WTC11 (cell line): ENCODE measurements at regions not wholly inside any gene's neighbourhood (a gene's known extent, or its start where the extent isn't known, plus 50 kb on each side); places are given as distances from the start of the nearest gene placed in this dataset.

Experiments used
- ATAC-seq: fragments of 200-7000 bp; cut with Tn5 transposase; 2 replicates; pipeline ENCODE4 v1.10.0; 2021; ENCODE audit warnings: mild to moderate bottlenecking, moderate library complexity
- CTCF ChIA-PET: fragments of 300-600 bp; sonication (Branson Sonifier 250); formaldehyde crosslinking; loops from one replicate; lab custom pipeline; 2021; ENCODE audit warnings: antibody characterized with exemption; lab: Charles Lee
- POLR2A ChIA-PET: fragments of 350-600 bp; sonication (Branson Sonifier 250); formaldehyde crosslinking; loops from one replicate; lab custom pipeline; 2021; ENCODE audit warnings: antibody characterized with exemption; lab: Charles Lee
- DNase-seq: peaks from one replicate; pipeline ENCODE4 v3.0.0; 2021; ENCODE audit warnings: low spot score
- H3K27ac Mint-ChIP-seq: 2 replicates; pipeline ENCODE4 v1.8.0; 2021; ENCODE audit warnings: mixed read lengths
- H3K27me3 Mint-ChIP-seq: 2 replicates; pipeline ENCODE4 v1.8.0; 2021; ENCODE audit warnings: low read depth, mild to moderate bottlenecking, moderate library complexity, mixed read lengths
- H3K36me3 Mint-ChIP-seq: 2 replicates; pipeline ENCODE4 v1.8.0; 2021; ENCODE audit warnings: mixed read lengths
- H3K4me1 Mint-ChIP-seq: 2 replicates; pipeline ENCODE4 v1.8.0; 2022; ENCODE audit warnings: mixed read lengths
- H3K4me3 Mint-ChIP-seq: 2 replicates; pipeline ENCODE4 v1.8.0; 2021; ENCODE audit warnings: mild to moderate bottlenecking, moderate library complexity, mixed read lengths
- H3K9me3 Mint-ChIP-seq: 2 replicates; pipeline ENCODE4 v1.8.0; 2021; ENCODE audit warnings: mixed read lengths
- ELF4 ChIP-seq: sonication (generic); formaldehyde crosslinking; IDR thresholded peaks from 2 replicates; pipeline ENCODE4 v1.8.1; 2022; ENCODE audit warnings: low read depth, mild to moderate bottlenecking, moderate library complexity, missing genetic modification reagents
- EMX1 ChIP-seq: fragments of 250-450 bp; sonication (Bioruptor Pico); IDR thresholded peaks from 2 replicates; pipeline ENCODE4 v1.8.0; 2021; ENCODE audit warnings: mild to moderate bottlenecking
- ESRRA ChIP-seq: sonication (generic); formaldehyde crosslinking; IDR thresholded peaks from 2 replicates; pipeline ENCODE4 v1.8.1; 2022; ENCODE audit warnings: mild to moderate bottlenecking, missing genetic modification reagents, borderline replicate concordance
- GTF2I ChIP-seq: fragments of 250-450 bp; sonication (Bioruptor Pico); conservative IDR thresholded peaks from 2 replicates; pipeline ENCODE4 v1.4.0; 2021; ENCODE audit warnings: mild to moderate bottlenecking
- NR2C2 ChIP-seq: sonication (generic); formaldehyde crosslinking; IDR thresholded peaks from 2 replicates; pipeline ENCODE4 v1.8.0; 2022; ENCODE audit warnings: mild to moderate bottlenecking, missing genetic modification reagents
- NR3C1 ChIP-seq: sonication (generic); formaldehyde crosslinking; conservative IDR thresholded peaks from 2 replicates; pipeline ENCODE4 v1.8.1; 2023; ENCODE audit warnings: low read depth, mild to moderate bottlenecking, missing genetic modification reagents
- ZBTB21 ChIP-seq: sonication (generic); formaldehyde crosslinking; IDR thresholded peaks from 2 replicates; pipeline ENCODE4 v1.8.1; 2023; ENCODE audit warnings: mild to moderate bottlenecking, missing genetic modification reagents, borderline replicate concordance
- ZNF121 ChIP-seq: sonication (generic); formaldehyde crosslinking; IDR thresholded peaks from 2 replicates; pipeline ENCODE4 v1.8.0; 2023; ENCODE audit warnings: missing genetic modification reagents
- TF ChIP-seq, protein P1 (sequence below): sonication (generic); formaldehyde crosslinking; IDR thresholded peaks from 2 replicates; pipeline ENCODE4 v1.8.0; 2023; ENCODE audit warnings: missing genetic modification reagents
- TF ChIP-seq, protein P2 (sequence below): sonication (generic); formaldehyde crosslinking; conservative IDR thresholded peaks from 2 replicates; pipeline ENCODE4 v1.8.1; 2023; ENCODE audit warnings: mild to moderate bottlenecking, low read depth, missing genetic modification reagents, moderate library complexity
- TF ChIP-seq, protein P3 (sequence below): sonication (generic); formaldehyde crosslinking; IDR thresholded peaks from 2 replicates; pipeline ENCODE4 v1.8.0; 2022; ENCODE audit warnings: missing genetic modification reagents
- TF ChIP-seq, protein P4 (sequence below): fragments of 250-450 bp; sonication (Bioruptor Pico); IDR thresholded peaks from 2 replicates; pipeline ENCODE4 v1.9.0; 2021; ENCODE audit warnings: mild to moderate bottlenecking
- TF ChIP-seq, protein P5 (sequence below): sonication (generic); formaldehyde crosslinking; IDR thresholded peaks from 2 replicates; pipeline ENCODE4 v1.8.1; 2023; ENCODE audit warnings: mild to moderate bottlenecking, missing genetic modification reagents, borderline replicate concordance
- TF ChIP-seq, protein P6 (sequence below): sonication (generic); formaldehyde crosslinking; IDR thresholded peaks from 2 replicates; pipeline ENCODE4 v1.8.0; 2022; ENCODE audit warnings: mild to moderate bottlenecking, missing genetic modification reagents

DNA sequence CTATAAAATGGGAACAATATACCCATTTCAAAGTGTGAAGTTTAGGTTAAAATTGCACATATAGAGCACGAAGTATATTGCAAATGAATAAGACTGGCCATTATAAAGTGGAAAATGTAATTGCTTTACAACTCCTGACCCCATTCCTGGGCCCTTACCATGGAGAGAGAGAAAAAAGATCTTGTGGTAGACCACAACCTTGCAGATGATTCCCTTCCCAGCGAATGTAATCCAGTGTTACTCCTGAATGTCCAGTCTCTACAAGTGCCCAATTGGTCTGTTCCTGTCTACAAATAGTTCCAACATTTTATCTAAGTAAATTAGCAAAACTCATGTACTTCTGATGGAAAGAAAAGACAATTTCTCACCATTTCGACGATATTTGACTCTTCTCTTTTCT lies 184.1 kb upstream of the LNX1 start:
- Mint-ChIP-seq H3K4me3 (no peak overlapping the region), H3K27ac (no peak overlapping the region), H3K4me1 (no peaks in the 10 kb centered on the region), H3K36me3 (no peaks in the 10 kb centered on the region), H3K27me3 (no peaks in the 10 kb centered on the region), H3K9me3 (no peaks in the 10 kb centered on the region)
- no peak for ATAC-seq
- CTCF ChIA-PET = no interaction called here
- no peak for DNase-seq
- POLR2A ChIA-PET = no interaction called here
- TF ChIP-seq GTF2I (CRISPR knock-in tag) (no peak), ESRRA (CRISPR knock-in tag) (no peak), NR2C2 (no peak), ZNF121 (CRISPR knock-in tag) (no peak), EMX1 (CRISPR knock-in tag) (no peak)
- TF ChIP-seq, protein P1, sequence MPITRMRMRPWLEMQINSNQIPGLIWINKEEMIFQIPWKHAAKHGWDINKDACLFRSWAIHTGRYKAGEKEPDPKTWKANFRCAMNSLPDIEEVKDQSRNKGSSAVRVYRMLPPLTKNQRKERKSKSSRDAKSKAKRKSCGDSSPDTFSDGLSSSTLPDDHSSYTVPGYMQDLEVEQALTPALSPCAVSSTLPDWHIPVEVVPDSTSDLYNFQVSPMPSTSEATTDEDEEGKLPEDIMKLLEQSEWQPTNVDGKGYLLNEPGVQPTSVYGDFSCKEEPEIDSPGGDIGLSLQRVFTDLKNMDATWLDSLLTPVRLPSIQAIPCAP = no peak
- TF ChIP-seq, protein P2, sequence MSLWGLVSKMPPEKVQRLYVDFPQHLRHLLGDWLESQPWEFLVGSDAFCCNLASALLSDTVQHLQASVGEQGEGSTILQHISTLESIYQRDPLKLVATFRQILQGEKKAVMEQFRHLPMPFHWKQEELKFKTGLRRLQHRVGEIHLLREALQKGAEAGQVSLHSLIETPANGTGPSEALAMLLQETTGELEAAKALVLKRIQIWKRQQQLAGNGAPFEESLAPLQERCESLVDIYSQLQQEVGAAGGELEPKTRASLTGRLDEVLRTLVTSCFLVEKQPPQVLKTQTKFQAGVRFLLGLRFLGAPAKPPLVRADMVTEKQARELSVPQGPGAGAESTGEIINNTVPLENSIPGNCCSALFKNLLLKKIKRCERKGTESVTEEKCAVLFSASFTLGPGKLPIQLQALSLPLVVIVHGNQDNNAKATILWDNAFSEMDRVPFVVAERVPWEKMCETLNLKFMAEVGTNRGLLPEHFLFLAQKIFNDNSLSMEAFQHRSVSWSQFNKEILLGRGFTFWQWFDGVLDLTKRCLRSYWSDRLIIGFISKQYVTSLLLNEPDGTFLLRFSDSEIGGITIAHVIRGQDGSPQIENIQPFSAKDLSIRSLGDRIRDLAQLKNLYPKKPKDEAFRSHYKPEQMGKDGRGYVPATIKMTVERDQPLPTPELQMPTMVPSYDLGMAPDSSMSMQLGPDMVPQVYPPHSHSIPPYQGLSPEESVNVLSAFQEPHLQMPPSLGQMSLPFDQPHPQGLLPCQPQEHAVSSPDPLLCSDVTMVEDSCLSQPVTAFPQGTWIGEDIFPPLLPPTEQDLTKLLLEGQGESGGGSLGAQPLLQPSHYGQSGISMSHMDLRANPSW (CRISPR knock-in tag) = no peak
- TF ChIP-seq, protein P3, sequence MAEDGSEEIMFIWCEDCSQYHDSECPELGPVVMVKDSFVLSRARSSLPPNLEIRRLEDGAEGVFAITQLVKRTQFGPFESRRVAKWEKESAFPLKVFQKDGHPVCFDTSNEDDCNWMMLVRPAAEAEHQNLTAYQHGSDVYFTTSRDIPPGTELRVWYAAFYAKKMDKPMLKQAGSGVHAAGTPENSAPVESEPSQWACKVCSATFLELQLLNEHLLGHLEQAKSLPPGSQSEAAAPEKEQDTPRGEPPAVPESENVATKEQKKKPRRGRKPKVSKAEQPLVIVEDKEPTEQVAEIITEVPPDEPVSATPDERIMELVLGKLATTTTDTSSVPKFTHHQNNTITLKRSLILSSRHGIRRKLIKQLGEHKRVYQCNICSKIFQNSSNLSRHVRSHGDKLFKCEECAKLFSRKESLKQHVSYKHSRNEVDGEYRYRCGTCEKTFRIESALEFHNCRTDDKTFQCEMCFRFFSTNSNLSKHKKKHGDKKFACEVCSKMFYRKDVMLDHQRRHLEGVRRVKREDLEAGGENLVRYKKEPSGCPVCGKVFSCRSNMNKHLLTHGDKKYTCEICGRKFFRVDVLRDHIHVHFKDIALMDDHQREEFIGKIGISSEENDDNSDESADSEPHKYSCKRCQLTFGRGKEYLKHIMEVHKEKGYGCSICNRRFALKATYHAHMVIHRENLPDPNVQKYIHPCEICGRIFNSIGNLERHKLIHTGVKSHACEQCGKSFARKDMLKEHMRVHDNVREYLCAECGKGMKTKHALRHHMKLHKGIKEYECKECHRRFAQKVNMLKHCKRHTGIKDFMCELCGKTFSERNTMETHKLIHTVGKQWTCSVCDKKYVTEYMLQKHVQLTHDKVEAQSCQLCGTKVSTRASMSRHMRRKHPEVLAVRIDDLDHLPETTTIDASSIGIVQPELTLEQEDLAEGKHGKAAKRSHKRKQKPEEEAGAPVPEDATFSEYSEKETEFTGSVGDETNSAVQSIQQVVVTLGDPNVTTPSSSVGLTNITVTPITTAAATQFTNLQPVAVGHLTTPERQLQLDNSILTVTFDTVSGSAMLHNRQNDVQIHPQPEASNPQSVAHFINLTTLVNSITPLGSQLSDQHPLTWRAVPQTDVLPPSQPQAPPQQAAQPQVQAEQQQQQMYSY (CRISPR knock-in tag) = no peak
- TF ChIP-seq, protein P4, sequence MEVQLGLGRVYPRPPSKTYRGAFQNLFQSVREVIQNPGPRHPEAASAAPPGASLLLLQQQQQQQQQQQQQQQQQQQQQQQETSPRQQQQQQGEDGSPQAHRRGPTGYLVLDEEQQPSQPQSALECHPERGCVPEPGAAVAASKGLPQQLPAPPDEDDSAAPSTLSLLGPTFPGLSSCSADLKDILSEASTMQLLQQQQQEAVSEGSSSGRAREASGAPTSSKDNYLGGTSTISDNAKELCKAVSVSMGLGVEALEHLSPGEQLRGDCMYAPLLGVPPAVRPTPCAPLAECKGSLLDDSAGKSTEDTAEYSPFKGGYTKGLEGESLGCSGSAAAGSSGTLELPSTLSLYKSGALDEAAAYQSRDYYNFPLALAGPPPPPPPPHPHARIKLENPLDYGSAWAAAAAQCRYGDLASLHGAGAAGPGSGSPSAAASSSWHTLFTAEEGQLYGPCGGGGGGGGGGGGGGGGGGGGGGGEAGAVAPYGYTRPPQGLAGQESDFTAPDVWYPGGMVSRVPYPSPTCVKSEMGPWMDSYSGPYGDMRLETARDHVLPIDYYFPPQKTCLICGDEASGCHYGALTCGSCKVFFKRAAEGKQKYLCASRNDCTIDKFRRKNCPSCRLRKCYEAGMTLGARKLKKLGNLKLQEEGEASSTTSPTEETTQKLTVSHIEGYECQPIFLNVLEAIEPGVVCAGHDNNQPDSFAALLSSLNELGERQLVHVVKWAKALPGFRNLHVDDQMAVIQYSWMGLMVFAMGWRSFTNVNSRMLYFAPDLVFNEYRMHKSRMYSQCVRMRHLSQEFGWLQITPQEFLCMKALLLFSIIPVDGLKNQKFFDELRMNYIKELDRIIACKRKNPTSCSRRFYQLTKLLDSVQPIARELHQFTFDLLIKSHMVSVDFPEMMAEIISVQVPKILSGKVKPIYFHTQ (CRISPR knock-in tag) = no peak

DNA sequence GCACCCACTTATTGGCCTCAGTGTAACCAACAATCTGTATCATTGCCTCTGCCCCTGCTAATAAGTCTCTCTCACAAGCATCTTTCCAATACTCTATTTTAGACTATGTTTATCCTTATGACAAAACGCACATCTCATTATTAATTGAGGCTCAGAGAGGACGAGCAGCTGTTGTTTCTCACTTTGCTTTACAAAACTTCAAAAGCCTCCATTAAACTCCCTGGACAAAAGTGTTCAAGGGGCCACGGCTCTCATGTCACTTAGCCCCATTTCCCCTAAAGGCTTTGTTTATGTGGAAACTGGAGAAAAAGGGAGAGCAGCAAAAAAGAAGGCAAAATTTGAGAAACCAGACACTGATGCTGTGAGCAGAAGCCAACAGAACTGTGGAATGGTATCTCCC lies 180.0 kb upstream of the LNX1 start:
- no peak for ATAC-seq
- TF ChIP-seq NR3C1 (CRISPR knock-in tag) (no peak), ZBTB21 (CRISPR knock-in tag) (no peak), ELF4 (CRISPR knock-in tag) (no peak)
- TF ChIP-seq, protein P2 (CRISPR knock-in tag) = no peak
- TF ChIP-seq, protein P5, sequence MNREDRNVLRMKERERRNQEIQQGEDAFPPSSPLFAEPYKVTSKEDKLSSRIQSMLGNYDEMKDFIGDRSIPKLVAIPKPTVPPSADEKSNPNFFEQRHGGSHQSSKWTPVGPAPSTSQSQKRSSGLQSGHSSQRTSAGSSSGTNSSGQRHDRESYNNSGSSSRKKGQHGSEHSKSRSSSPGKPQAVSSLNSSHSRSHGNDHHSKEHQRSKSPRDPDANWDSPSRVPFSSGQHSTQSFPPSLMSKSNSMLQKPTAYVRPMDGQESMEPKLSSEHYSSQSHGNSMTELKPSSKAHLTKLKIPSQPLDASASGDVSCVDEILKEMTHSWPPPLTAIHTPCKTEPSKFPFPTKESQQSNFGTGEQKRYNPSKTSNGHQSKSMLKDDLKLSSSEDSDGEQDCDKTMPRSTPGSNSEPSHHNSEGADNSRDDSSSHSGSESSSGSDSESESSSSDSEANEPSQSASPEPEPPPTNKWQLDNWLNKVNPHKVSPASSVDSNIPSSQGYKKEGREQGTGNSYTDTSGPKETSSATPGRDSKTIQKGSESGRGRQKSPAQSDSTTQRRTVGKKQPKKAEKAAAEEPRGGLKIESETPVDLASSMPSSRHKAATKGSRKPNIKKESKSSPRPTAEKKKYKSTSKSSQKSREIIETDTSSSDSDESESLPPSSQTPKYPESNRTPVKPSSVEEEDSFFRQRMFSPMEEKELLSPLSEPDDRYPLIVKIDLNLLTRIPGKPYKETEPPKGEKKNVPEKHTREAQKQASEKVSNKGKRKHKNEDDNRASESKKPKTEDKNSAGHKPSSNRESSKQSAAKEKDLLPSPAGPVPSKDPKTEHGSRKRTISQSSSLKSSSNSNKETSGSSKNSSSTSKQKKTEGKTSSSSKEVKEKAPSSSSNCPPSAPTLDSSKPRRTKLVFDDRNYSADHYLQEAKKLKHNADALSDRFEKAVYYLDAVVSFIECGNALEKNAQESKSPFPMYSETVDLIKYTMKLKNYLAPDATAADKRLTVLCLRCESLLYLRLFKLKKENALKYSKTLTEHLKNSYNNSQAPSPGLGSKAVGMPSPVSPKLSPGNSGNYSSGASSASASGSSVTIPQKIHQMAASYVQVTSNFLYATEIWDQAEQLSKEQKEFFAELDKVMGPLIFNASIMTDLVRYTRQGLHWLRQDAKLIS (CRISPR knock-in tag) = no peak
- TF ChIP-seq, protein P6, sequence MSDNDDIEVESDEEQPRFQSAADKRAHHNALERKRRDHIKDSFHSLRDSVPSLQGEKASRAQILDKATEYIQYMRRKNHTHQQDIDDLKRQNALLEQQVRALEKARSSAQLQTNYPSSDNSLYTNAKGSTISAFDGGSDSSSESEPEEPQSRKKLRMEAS (CRISPR knock-in tag) = no peak
- TF ChIP-seq, protein P4 (CRISPR knock-in tag) = no peak

More for the DNA sequence above, 180.0 kb upstream of the LNX1 start:
- Mint-ChIP-seq H3K4me1 (no peaks in the 10 kb centered on the region), H3K9me3 (no peaks in the 10 kb centered on the region), H3K27ac (no peak overlapping the region), H3K4me3 (no peak overlapping the region), H3K27me3 (no peaks in the 10 kb centered on the region), H3K36me3 (no peaks in the 10 kb centered on the region)
- DNase-seq = no peak
- ChIA-PET CTCF (interaction anchor here (0.9 to 1.2 kb wide), 2 partner anchors 462 to 463 kb away, joined by 3 to 4 read pairs; no protein-coding TSS in a partner anchor), POLR2A (no interaction called here)
